T-helper 2 cell treated with Interferon-gamma antibody and Interleukin-4, amounts not matched to agents 5 μg/mL and 100 μg/mL, for 36 hours (primary cell): ENCODE measurements at regions not wholly inside any gene's neighbourhood (a gene's known extent, or its start where the extent isn't known, plus 50 kb on each side); places are given as distances from the start of the nearest gene placed in this dataset.
A peak's percentile ranks its signal among the peaks of the same experiment; 100 is the strongest.
"Not testable (repeated sequence)": the region's sequence is repeated elsewhere in the genome, so short reads cannot be mapped to it uniquely, and the experiment has no call there.

ENCODE experiments used
- DNase-seq: peaks from one replicate; pipeline ENCODE4 v3.0.0; 2021; ENCODE audit warnings: low spot score
- H3K27ac Mint-ChIP-seq: one replicate; pipeline ENCODE4 v1.8.0; 2021; ENCODE audit warnings: mild to moderate bottlenecking, mixed read lengths
- H3K27me3 Mint-ChIP-seq: one replicate; pipeline ENCODE4 v1.8.0; 2021; ENCODE audit warnings: low read depth, mixed read lengths
- H3K36me3 Mint-ChIP-seq: one replicate; pipeline ENCODE4 v1.8.0; 2021; ENCODE audit warnings: low read depth, mixed read lengths
- H3K4me1 Mint-ChIP-seq: one replicate; pipeline ENCODE4 v1.8.0; 2021; ENCODE audit warnings: low read depth, mixed read lengths
- H3K4me3 Mint-ChIP-seq: one replicate; pipeline ENCODE4 v1.8.0; 2022; ENCODE audit warnings: mild to moderate bottlenecking, moderate library complexity, mixed read lengths
- H3K9me3 Mint-ChIP-seq: one replicate; pipeline ENCODE4 v1.8.0; 2021; ENCODE audit warnings: mixed read lengths

GRCh38 chr1:198963796-198964195 lies 325.0 kb downstream of the PTPRC start:
- Mint-ChIP-seq H3K4me1 (peaks cover 54% of the 10 kb centered on the region), H3K36me3 (peaks cover 44% of the 10 kb centered on the region), H3K4me3 (peak overlapping the region; percentile 48), H3K9me3 (peaks cover 52% of the 10 kb centered on the region), H3K27ac (peak overlapping the region; percentile 55)
- not testable (repeated sequence) for DNase-seq, H3K27me3 Mint-ChIP-seq

DNA sequence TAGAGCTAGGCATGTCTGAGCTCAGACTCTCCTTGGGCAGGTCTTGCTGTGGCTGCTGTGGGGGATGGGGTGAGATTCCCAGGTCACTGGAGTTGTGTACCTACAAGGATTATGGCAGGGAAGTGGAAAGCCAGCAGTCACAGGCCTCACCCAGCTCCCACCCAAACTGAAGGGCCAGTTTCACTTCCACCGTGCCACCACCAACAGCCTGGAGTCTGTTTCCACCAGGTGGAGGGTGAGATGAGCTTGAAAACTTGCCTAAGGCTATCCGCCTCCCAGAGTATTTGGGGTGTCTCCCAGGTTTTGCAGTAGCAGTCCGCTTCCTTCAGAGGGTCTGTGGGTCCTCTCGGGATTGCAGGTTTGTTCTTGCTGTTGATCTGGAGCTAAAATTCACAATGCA lies 327.7 kb downstream of the PTPRC start:
- DNase-seq, result no peak
- H3K4me3 Mint-ChIP-seq, result peak overlapping the region; percentile 34
- peaks cover 46% of the 10 kb centered on the region for H3K4me1 Mint-ChIP-seq
- peak overlapping the region; percentile 64 for H3K27ac Mint-ChIP-seq
- H3K27me3 Mint-ChIP-seq, result no peaks in the 10 kb centered on the region
- H3K36me3 Mint-ChIP-seq, result peaks cover 37% of the 10 kb centered on the region
- peaks cover 50% of the 10 kb centered on the region for H3K9me3 Mint-ChIP-seq

DNA sequence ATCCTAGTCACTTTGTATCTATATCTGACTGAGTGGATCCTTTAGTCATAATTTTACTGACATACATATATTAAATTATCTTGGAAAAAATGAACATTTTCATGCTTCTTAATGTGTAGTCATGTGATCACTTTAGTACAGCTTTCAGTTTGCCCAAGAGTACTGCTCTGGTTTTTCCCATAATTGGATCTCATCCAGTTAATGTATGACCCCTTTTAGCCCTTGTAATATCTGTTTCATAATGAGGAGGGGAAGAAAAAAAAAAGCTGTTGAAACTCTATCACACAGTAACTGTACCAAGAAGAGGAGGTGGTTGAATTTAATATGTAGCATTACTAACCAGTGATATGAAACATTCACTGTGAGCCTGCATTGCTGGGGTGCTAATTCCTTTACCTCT lies 328.7 kb downstream of the PTPRC start:
- Mint-ChIP-seq H3K27ac (no peak overlapping the region), H3K9me3 (peaks cover 40% of the 10 kb centered on the region), H3K27me3 (no peaks in the 10 kb centered on the region), H3K4me3 (no peak overlapping the region), H3K36me3 (peaks cover 31% of the 10 kb centered on the region), H3K4me1 (peaks cover 43% of the 10 kb centered on the region)
- DNase-seq, result no peak

GRCh38 chr1:198968866-198969265 lies 330.0 kb downstream of the PTPRC start:
- peaks cover 27% of the 10 kb centered on the region for H3K9me3 Mint-ChIP-seq
- H3K4me1 Mint-ChIP-seq, result peaks cover 34% of the 10 kb centered on the region
- H3K4me3 Mint-ChIP-seq, result no peak overlapping the region
- no peak overlapping the region for H3K27ac Mint-ChIP-seq
- DNase-seq, result no peak
- H3K36me3 Mint-ChIP-seq, result peaks cover 21% of the 10 kb centered on the region
- H3K27me3 Mint-ChIP-seq, result no peaks in the 10 kb centered on the region

DNA sequence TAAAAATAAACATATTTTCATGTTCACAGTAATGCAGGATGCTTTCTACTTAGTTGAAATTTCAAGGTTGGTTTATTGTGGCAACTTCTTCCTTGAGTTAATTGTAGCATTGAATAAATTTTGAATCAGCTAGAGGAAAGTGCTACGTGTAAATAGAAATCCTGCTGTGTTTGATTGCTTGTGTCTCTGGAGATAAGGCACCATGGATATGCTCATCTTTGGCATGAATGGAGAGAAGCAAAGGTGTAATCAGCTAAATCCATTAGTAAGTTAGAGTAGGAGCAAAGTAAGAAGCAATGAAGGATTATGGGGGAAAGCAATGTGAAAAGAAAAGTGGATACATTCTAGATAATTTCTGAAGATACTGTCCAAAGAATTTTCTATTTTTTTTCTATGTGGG lies 331.1 kb downstream of the PTPRC start:
- Mint-ChIP-seq H3K4me1 (peaks cover 28% of the 10 kb centered on the region), H3K27me3 (no peaks in the 10 kb centered on the region), H3K27ac (no peak overlapping the region), H3K9me3 (peaks cover 20% of the 10 kb centered on the region), H3K36me3 (peaks cover 15% of the 10 kb centered on the region), H3K4me3 (no peak overlapping the region)
- DNase-seq, result no peak

- DNase-seq, result no peak
- Mint-ChIP-seq H3K4me1 (peaks cover 28% of the 10 kb centered on the region), H3K27ac (no peak overlapping the region)
Observed at GRCh38 chr1:198970916-198971315, 332.1 kb downstream of the PTPRC start.

GRCh38 chr1:198977909-198978308 lies 339.1 kb downstream of the PTPRC start:
- peaks cover 18% of the 10 kb centered on the region for H3K9me3 Mint-ChIP-seq
- no peak overlapping the region for H3K27ac Mint-ChIP-seq
- peaks cover 10% of the 10 kb centered on the region for H3K36me3 Mint-ChIP-seq
- H3K27me3 Mint-ChIP-seq, result no peaks in the 10 kb centered on the region
- H3K4me3 Mint-ChIP-seq, result no peak overlapping the region
- no peak for DNase-seq
- H3K4me1 Mint-ChIP-seq, result peaks cover 26% of the 10 kb centered on the region

More at GRCh38 chr1:198970916-198971315, 332.1 kb downstream of the PTPRC start:
- Mint-ChIP-seq H3K27me3 (no peaks in the 10 kb centered on the region), H3K36me3 (peaks cover 8% of the 10 kb centered on the region), H3K4me3 (no peak overlapping the region), H3K9me3 (peaks cover 10% of the 10 kb centered on the region)

DNA sequence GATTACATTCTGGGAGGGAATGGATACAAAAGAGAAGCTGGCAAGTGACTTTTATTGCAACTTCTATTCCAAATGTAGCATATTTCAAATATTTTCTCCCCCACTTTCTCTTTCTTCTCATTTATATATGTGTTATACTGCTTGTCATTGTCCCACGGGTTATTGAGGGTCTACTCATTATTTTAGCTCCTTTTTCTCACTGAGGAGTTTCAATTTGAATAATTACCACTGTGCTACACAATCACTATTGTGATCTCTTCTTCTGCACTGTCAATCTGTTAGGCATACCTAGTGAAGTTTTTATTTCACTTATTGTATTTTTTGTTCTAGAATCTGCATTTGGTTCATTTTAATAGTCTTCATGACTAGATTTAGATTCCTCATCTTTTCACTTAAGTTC lies 339.7 kb downstream of the PTPRC start:
- H3K36me3 Mint-ChIP-seq, result peaks cover 10% of the 10 kb centered on the region
- no peak for DNase-seq
- peaks cover 24% of the 10 kb centered on the region for H3K4me1 Mint-ChIP-seq
- no peak overlapping the region for H3K4me3 Mint-ChIP-seq
- H3K27me3 Mint-ChIP-seq, result no peaks in the 10 kb centered on the region
- H3K27ac Mint-ChIP-seq, result no peak overlapping the region
- peaks cover 18% of the 10 kb centered on the region for H3K9me3 Mint-ChIP-seq

- Mint-ChIP-seq H3K4me1 (peaks cover 5% of the 10 kb centered on the region), H3K9me3 (peaks cover 6% of the 10 kb centered on the region), H3K36me3 (peaks cover 7% of the 10 kb centered on the region), H3K27ac (no peak overlapping the region), H3K27me3 (peaks cover 2% of the 10 kb centered on the region), H3K4me3 (no peak overlapping the region)
- no peak for DNase-seq
Observed at GRCh38 chr1:198986036-198986435, 347.2 kb downstream of the PTPRC start.

DNA sequence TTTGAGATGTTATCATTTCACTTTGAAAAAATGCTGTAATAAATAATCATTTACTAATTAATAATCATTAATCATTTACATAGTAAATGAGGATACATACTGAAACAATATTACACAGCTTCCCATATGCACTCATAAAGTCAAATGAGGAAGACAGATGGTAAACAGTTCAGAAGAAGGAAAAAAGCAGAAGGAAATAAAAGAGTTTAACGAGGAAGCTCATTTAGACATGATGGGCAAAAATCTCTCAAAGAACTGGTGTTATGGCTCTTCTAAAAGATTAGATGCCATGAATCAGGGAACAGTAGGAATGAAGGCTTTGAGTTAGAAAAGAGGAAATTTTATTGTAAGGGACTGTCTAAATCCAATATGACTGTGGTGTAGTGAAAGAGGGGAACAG lies 347.6 kb downstream of the PTPRC start:
- H3K27me3 Mint-ChIP-seq, result peaks cover 2% of the 10 kb centered on the region
- H3K4me3 Mint-ChIP-seq, result no peak overlapping the region
- H3K4me1 Mint-ChIP-seq, result peaks cover 3% of the 10 kb centered on the region
- no peak for DNase-seq
- H3K9me3 Mint-ChIP-seq, result peaks cover 6% of the 10 kb centered on the region
- peaks cover 7% of the 10 kb centered on the region for H3K36me3 Mint-ChIP-seq
- H3K27ac Mint-ChIP-seq, result no peak overlapping the region

GRCh38 chr1:199002661-199003060 lies 363.8 kb downstream of the PTPRC start:
- H3K27me3 Mint-ChIP-seq, result peaks cover 6% of the 10 kb centered on the region
- peaks cover 6% of the 10 kb centered on the region for H3K4me1 Mint-ChIP-seq
- H3K9me3 Mint-ChIP-seq, result peaks cover 6% of the 10 kb centered on the region
- no peak overlapping the region for H3K4me3 Mint-ChIP-seq
- no peak overlapping the region for H3K27ac Mint-ChIP-seq
- peaks cover 11% of the 10 kb centered on the region for H3K36me3 Mint-ChIP-seq
- no peak for DNase-seq

- Mint-ChIP-seq H3K27me3 (peaks cover 4% of the 10 kb centered on the region), H3K9me3 (peaks cover 6% of the 10 kb centered on the region), H3K4me3 (no peak overlapping the region), H3K4me1 (peaks cover 39% of the 10 kb centered on the region), H3K27ac (no peak overlapping the region), H3K36me3 (peaks cover 16% of the 10 kb centered on the region)
- no peak for DNase-seq
Observed at GRCh38 chr1:199007423-199007822, 368.6 kb downstream of the PTPRC start.

GRCh38 chr1:199009447-199009846 lies 370.6 kb downstream of the PTPRC start:
- DNase-seq, result peak; percentile 22
- Mint-ChIP-seq H3K27me3 (no peaks in the 10 kb centered on the region), H3K4me3 (peak overlapping the region; percentile 74), H3K36me3 (peaks cover 16% of the 10 kb centered on the region), H3K27ac (peak overlapping the region; percentile 78), H3K9me3 (peaks cover 6% of the 10 kb centered on the region), H3K4me1 (peaks cover 39% of the 10 kb centered on the region)

DNA sequence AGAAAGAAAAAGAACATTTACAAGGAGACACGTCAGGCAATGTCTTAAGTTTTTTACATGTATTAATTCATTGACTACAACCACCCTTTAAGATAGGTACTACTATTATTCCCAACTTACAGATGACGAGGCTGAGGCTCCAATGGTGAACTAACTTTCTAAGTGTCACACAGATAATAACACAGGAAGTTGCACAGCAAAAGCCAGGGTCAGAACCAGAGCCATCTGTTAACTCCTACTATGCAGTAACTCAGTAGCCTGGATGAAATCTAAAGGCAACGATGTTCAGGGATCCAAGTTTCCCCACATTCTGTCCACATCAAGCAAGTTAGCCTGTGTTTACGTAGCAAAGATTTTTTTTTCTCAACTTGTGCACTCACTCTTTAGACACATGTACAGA lies 371.7 kb downstream of the PTPRC start:
- peak overlapping the region; percentile 17 for H3K27ac Mint-ChIP-seq
- DNase-seq, result no peak
- H3K4me3 Mint-ChIP-seq, result peak overlapping the region; percentile 39
- H3K27me3 Mint-ChIP-seq, result no peaks in the 10 kb centered on the region
- peaks cover 17% of the 10 kb centered on the region for H3K36me3 Mint-ChIP-seq
- H3K9me3 Mint-ChIP-seq, result peaks cover 6% of the 10 kb centered on the region
- peaks cover 48% of the 10 kb centered on the region for H3K4me1 Mint-ChIP-seq

DNA sequence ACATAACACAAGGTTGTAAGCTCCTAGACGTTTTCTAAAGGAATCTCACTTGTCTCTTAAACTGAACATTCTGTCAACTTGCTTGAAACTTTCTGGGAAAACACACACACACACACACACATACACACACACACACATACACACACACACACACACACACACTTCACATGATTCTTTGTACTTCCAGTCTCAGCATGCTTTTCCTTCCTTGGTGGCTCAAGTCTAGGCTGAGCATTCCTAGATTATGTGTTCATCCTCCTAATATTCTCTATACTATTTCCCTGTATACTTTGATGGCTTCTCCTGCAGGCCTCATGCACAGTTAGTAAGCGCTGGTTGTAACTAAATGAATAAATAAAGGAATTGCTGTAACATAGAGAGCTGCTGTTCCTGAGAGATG lies 372.1 kb downstream of the PTPRC start:
- Mint-ChIP-seq H3K36me3 (peaks cover 15% of the 10 kb centered on the region), H3K4me3 (peak overlapping the region; percentile 39), H3K4me1 (peaks cover 48% of the 10 kb centered on the region), H3K27me3 (no peaks in the 10 kb centered on the region), H3K9me3 (peaks cover 6% of the 10 kb centered on the region), H3K27ac (no peak overlapping the region)
- no peak for DNase-seq
